HG03342 (cell line): ENCODE measurements at regions not wholly inside any gene's neighbourhood (a gene's known extent, or its start where the extent isn't known, plus 50 kb on each side); places are given as distances from the start of the nearest gene placed in this dataset.
"Not testable (repeated sequence)": the region's sequence is repeated elsewhere in the genome, so short reads cannot be mapped to it uniquely, and the experiment has no call there.

Experiments
- ATAC-seq: cut with Tn5 transposase; IDR thresholded peaks from one replicate; pipeline ENCODE4 v1.9.1; 2021; ENCODE audit warnings: mild to moderate bottlenecking, moderate library complexity; ENCODE audit not compliant: unreplicated experiment

GRCh38 chr15:62495670-62496614 is 330.9 kb upstream of the C2CD4B start:
- ATAC-seq = no peak

- no peak for ATAC-seq
Observed at GRCh38 chr15:62497356-62497755, 332.3 kb upstream of the C2CD4B start.

GRCh38 chr15:62498278-62498677 is 333.2 kb upstream of the C2CD4B start:
- no peak for ATAC-seq

- no peak for ATAC-seq
Observed at GRCh38 chr15:62498712-62499111, 333.6 kb upstream of the C2CD4B start.

- no peak for ATAC-seq
Observed at GRCh38 chr15:62500325-62500724, 335.2 kb upstream of the C2CD4B start.

GRCh38 chr15:62502451-62502850 is 337.4 kb upstream of the C2CD4B start:
- ATAC-seq = no peak

- no peak for ATAC-seq
Observed at GRCh38 chr15:62503451-62503850, 338.4 kb upstream of the C2CD4B start.

GRCh38 chr15:62505762-62506161 is 340.7 kb upstream of the C2CD4B start:
- no peak for ATAC-seq

GRCh38 chr15:62506217-62506805 is 341.2 kb upstream of the C2CD4B start:
- no peak for ATAC-seq

- ATAC-seq = no peak
Observed at GRCh38 chr15:62509395-62509958, 344.4 kb upstream of the C2CD4B start.

- ATAC-seq = no peak
Observed at GRCh38 chr15:62510791-62511190, 345.7 kb upstream of the C2CD4B start.

GRCh38 chr15:62512904-62513303 is 347.8 kb upstream of the C2CD4B start:
- no peak for ATAC-seq

- no peak for ATAC-seq
Observed at GRCh38 chr15:62513893-62514292, 348.8 kb upstream of the C2CD4B start.

- no peak for ATAC-seq
Observed at GRCh38 chr15:62515696-62516395, 350.8 kb upstream of the C2CD4B start.

- ATAC-seq = no peak
Observed at GRCh38 chr15:62517541-62517940, 352.5 kb upstream of the C2CD4B start.

GRCh38 chr15:62518666-62519065 is 353.6 kb upstream of the C2CD4B start:
- not testable (repeated sequence) for ATAC-seq

- ATAC-seq = no peak
Observed at GRCh38 chr15:62519900-62520299, 354.8 kb upstream of the C2CD4B start.

GRCh38 chr15:62520887-62521286 is 355.8 kb upstream of the C2CD4B start:
- ATAC-seq = no peak

GRCh38 chr15:62521396-62521795 is 356.3 kb upstream of the C2CD4B start:
- ATAC-seq = no peak

- no peak for ATAC-seq
Observed at GRCh38 chr15:62524848-62525247, 359.8 kb upstream of the C2CD4B start.

GRCh38 chr15:62527387-62527786 is 362.3 kb upstream of the C2CD4B start:
- ATAC-seq = no peak
